Spleen (tissue), 7 donors: ENCODE measurements at regions not wholly inside any gene's neighbourhood (a gene's known extent, or its start where the extent isn't known, plus 50 kb on each side); places are given as distances from the start of the nearest gene placed in this dataset.

Experiments used
- CTCF ChIP-seq, 11 experiments: fragments of 200-600 bp in 7 of 11; fragments of 450-650 bp in 4 of 11; sonication (generic) in 4 of 11; IDR thresholded peaks in 8 of 11; conservative IDR thresholded peaks in 3 of 11; 1 replicate in 7 of 11; 2 replicates in 4 of 11; pipeline versions ENCODE4 v1.4.0 to v1.8.0; 2016 to 2021; ENCODE audit warnings: antibody characterized with exemption in 11 of 11, inconsistent platforms in 4 of 11, mild to moderate bottlenecking in 1 of 11
- POLR2A ChIP-seq, 3 donors: fragments of 450-650 bp; IDR thresholded peaks; one replicate each; pipeline ENCODE4 v1.5.1; 2017; ENCODE audit warnings: antibody characterized with exemption in 3 of 3, mild to moderate bottlenecking in 1 of 3
- donor health status: DM: no; HTN: no; CAD: no; lungs with moderate emphysema.
- donor health status: DM: no; HTN: no; CAD: no.
- donor health status: DM: no; HTN: no; CAD: no.

GRCh38 chr21:31396399-31396798 lies 52.3 kb upstream of the TIAM1 start:
- TF ChIP-seq POLR2A (IDR thresholded peaks at IDR 0.05) (no peak), CTCF (IDR thresholded peaks at IDR 0.05 in 8 of 11, conservative IDR thresholded peaks at IDR 0.05 in 3 of 11) (no peak)
